K562 (cell line): ENCODE measurements at regions not wholly inside any gene's neighbourhood (a gene's known extent, or its start where the extent isn't known, plus 50 kb on each side); places are given as distances from the start of the nearest gene placed in this dataset.

Source experiments
- ESRRA ChIP-seq: fragments of 450-650 bp; IDR thresholded peaks from 2 replicates; pipeline ENCODE4 v1.6.1; 2014; ENCODE audit warnings: low read depth, mild to moderate bottlenecking, moderate library complexity, borderline replicate concordance
- HBP1 ChIP-seq: fragments of 450-650 bp; formaldehyde crosslinking; IDR thresholded peaks from 2 replicates; pipeline ENCODE4 v1.4.0; 2022; ENCODE audit warnings: missing genetic modification characterization
- HMG20A ChIP-seq: fragments of 450-650 bp; formaldehyde crosslinking; conservative IDR thresholded peaks from 2 replicates; pipeline ENCODE4 v1.4.0; 2020; ENCODE audit warnings: mild to moderate bottlenecking, mixed read lengths
- NKRF ChIP-seq: fragments of 450-650 bp; IDR thresholded peaks from 2 replicates; pipeline ENCODE4 v1.6.1; 2016; ENCODE audit warnings: borderline replicate concordance
- PCBP2 ChIP-seq: fragments of 200-400 bp; formaldehyde crosslinking; IDR thresholded peaks from 2 replicates; pipeline ENCODE4 v1.6.1; 2018; ENCODE audit warnings: low read length, low read depth, mild to moderate bottlenecking, moderate library complexity; ENCODE audit not compliant: poor library complexity, severe bottlenecking
- WHSC1 ChIP-seq: IDR thresholded peaks from one replicate; pipeline ENCODE4 v1.6.1; 2012; ENCODE audit warnings: low read length, control low read depth, inconsistent platforms
- YBX1 ChIP-seq: fragments of 450-650 bp; IDR thresholded peaks from 2 replicates; pipeline ENCODE4 v1.7.1; 2016; ENCODE audit warnings: mild to moderate bottlenecking

- TF ChIP-seq NKRF (no peak), HBP1 (CRISPR knock-in tag) (no peak), PCBP2 (no peak), WHSC1 (no peak), HMG20A (no peak), YBX1 (no peak), ESRRA (no peak)
These were observed 268.3 kb downstream of the VRK1 start (continued) for GRCh38 chr14:97065305-97066067.
